ENCODE measurements at regions not wholly inside any gene's neighbourhood (a gene's known extent, or its start where the extent isn't known, plus 50 kb on each side); places are given as distances from the start of the nearest gene placed in this dataset.

DNA sequence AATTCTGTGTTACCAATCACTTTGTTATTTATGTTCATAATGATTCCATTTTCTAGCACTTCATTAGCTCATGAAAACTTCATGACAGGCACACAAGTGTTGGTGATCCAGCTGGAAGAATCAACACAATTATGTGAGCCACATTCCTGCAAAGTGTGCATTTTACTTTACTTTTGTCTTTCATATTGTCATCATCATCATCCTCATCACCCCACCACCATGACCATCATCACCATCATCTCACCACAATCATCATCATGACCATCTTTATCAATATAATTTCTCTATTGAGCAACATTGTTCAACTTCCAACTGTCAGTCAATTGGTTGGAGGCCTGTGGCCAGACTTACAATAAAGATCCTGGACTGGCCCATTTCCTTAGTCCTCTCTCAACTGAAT, 159.4 kb upstream of the PRSS16 start:
- H2BK120ac ChIP-seq (ENCODE audit: low read depth, low read length, poor library complexity, severe bottlenecking), result no peak overlapping the region
- H4K5ac ChIP-seq (ENCODE audit: insufficient read length, low read depth, low read length), result no peak overlapping the region
- no peaks in the 10 kb centered on the region; a peak in 1 of 5 replicates for H3K9me3 Mint-ChIP-seq
- H3T11ph ChIP-seq (ENCODE audit: low read length), result no peak overlapping the region
- no peaks in the 10 kb centered on the region for H3K36me3 Mint-ChIP-seq (ENCODE audit: insufficient read depth in 1 of 3, low read depth in 3 of 3)
- no peak overlapping the region for H3K4me2 ChIP-seq (ENCODE audit: insufficient read depth, insufficient read length, low read length)
- H3K27ac Mint-ChIP-seq, result no peak overlapping the region
- no peaks in the 10 kb centered on the region for H3K27me3 ChIP-seq (ENCODE audit: insufficient read depth, low read length)
- peaks cover 4 to 5% of the 10 kb centered on the region in 2 experiments; a peak in 3 of 4 replicates for H3K4me1 Mint-ChIP-seq
- H2BK5ac ChIP-seq (ENCODE audit: insufficient read length, low read length), result no peak overlapping the region
- no peaks in the 10 kb centered on the region for H3K79me2 ChIP-seq (ENCODE audit: insufficient read depth, low read length)
- no peak overlapping the region for H3K14ac ChIP-seq (ENCODE audit: insufficient read depth, low read length)
- no peak overlapping the region for H4K91ac ChIP-seq (ENCODE audit: insufficient read length, low read depth, low read length)
- no peak overlapping the region for H3K56ac ChIP-seq (ENCODE audit: insufficient read length, low read depth, low read length)
- H3K18ac ChIP-seq (ENCODE audit: insufficient read length, low read depth, low read length), result no peak overlapping the region
- no peak for DNase-seq
- no peak overlapping the region for H3K23ac ChIP-seq (ENCODE audit: insufficient read length, low read depth, low read length)
- H3K23me2 ChIP-seq (ENCODE audit: insufficient read length, low read depth, low read length, poor library complexity, severe bottlenecking), result peaks cover 3% of the 10 kb centered on the region
- no peak overlapping the region for H4K8ac ChIP-seq (replicated peaks; ENCODE audit: insufficient read length, low read depth, low read length)
- TF ChIP-seq, protein P1, sequence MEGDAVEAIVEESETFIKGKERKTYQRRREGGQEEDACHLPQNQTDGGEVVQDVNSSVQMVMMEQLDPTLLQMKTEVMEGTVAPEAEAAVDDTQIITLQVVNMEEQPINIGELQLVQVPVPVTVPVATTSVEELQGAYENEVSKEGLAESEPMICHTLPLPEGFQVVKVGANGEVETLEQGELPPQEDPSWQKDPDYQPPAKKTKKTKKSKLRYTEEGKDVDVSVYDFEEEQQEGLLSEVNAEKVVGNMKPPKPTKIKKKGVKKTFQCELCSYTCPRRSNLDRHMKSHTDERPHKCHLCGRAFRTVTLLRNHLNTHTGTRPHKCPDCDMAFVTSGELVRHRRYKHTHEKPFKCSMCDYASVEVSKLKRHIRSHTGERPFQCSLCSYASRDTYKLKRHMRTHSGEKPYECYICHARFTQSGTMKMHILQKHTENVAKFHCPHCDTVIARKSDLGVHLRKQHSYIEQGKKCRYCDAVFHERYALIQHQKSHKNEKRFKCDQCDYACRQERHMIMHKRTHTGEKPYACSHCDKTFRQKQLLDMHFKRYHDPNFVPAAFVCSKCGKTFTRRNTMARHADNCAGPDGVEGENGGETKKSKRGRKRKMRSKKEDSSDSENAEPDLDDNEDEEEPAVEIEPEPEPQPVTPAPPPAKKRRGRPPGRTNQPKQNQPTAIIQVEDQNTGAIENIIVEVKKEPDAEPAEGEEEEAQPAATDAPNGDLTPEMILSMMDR (conservative IDR thresholded peaks at IDR 0.05), result no peak
- H3K4me1 ChIP-seq (ENCODE audit: insufficient read depth, low read length), result no peaks in the 10 kb centered on the region
- no peak overlapping the region for H3K4me3 Mint-ChIP-seq
- no peak overlapping the region for H2AK5ac ChIP-seq (ENCODE audit: insufficient read length, low read length)
- H2BK12ac ChIP-seq (ENCODE audit: insufficient read length, low read depth, low read length), result no peak overlapping the region
- no peak overlapping the region for H3K27ac ChIP-seq (ENCODE audit: insufficient read length, low read depth, low read length)
- H2BK20ac ChIP-seq (ENCODE audit: low read depth, low read length, poor library complexity, severe bottlenecking), result no peak overlapping the region
- peaks cover 28% of the 10 kb centered on the region for H3K27me3 Mint-ChIP-seq (ENCODE audit: low read depth)
- no peak overlapping the region for H3K9ac ChIP-seq (ENCODE audit: extremely low read depth, insufficient read length, low read length)
- H4K20me1 ChIP-seq (ENCODE audit: control insufficient read depth, insufficient read depth, insufficient read length), result no peaks in the 10 kb centered on the region
- no peak overlapping the region for H2BK15ac ChIP-seq (ENCODE audit: low read depth, low read length)
- no peak overlapping the region for H2AFZ ChIP-seq (ENCODE audit: low read length)
- no peak overlapping the region for H3K4ac ChIP-seq (ENCODE audit: low read depth, low read length)
- H3K9me3 ChIP-seq (ENCODE audit: control insufficient read depth, low read depth, low read length), result no peaks in the 10 kb centered on the region
- H3K79me1 ChIP-seq (ENCODE audit: insufficient read depth, low read depth, low read length, poor library complexity, severe bottlenecking), result no peaks in the 10 kb centered on the region
